WTC11 (cell line): ENCODE measurements at regions not wholly inside any gene's neighbourhood (a gene's known extent, or its start where the extent isn't known, plus 50 kb on each side); places are given as distances from the start of the nearest gene placed in this dataset.

ENCODE experiments used
- ATF1 ChIP-seq: sonication (generic); formaldehyde crosslinking; IDR thresholded peaks from 2 replicates; pipeline ENCODE4 v1.8.1; 2023; ENCODE audit warnings: mild to moderate bottlenecking, moderate library complexity, missing genetic modification reagents
- CTCF ChIP-seq: fragments of 200-600 bp; IDR thresholded peaks from 2 replicates; pipeline ENCODE4 v1.8.0; 2022; ENCODE audit warnings: antibody characterized with exemption
- ETV6 ChIP-seq: sonication (generic); formaldehyde crosslinking; IDR thresholded peaks from 2 replicates; pipeline ENCODE4 v1.8.1; 2022; ENCODE audit warnings: mild to moderate bottlenecking, missing genetic modification reagents
- PREB ChIP-seq: sonication (generic); formaldehyde crosslinking; IDR thresholded peaks from 2 replicates; pipeline ENCODE4 v1.8.1; 2022; ENCODE audit warnings: mild to moderate bottlenecking, missing genetic modification reagents, moderate library complexity, borderline replicate concordance
- TF ChIP-seq, protein P1 (sequence below): sonication (generic); formaldehyde crosslinking; conservative IDR thresholded peaks from 2 replicates; pipeline ENCODE4 v1.8.1; 2022; ENCODE audit warnings: mild to moderate bottlenecking, missing genetic modification reagents
- TF ChIP-seq, protein P2 (sequence below): sonication (generic); formaldehyde crosslinking; IDR thresholded peaks from 2 replicates; pipeline ENCODE4 v1.8.0; 2022; ENCODE audit warnings: mild to moderate bottlenecking, missing genetic modification reagents

- TF ChIP-seq CTCF, result no peak
- TF ChIP-seq ETV6, result no peak
- no peak for TF ChIP-seq ATF1 (CRISPR knock-in tag)
- TF ChIP-seq, protein P1, sequence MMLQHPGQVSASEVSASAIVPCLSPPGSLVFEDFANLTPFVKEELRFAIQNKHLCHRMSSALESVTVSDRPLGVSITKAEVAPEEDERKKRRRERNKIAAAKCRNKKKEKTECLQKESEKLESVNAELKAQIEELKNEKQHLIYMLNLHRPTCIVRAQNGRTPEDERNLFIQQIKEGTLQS (CRISPR knock-in tag), result no peak
- TF ChIP-seq, protein P2, sequence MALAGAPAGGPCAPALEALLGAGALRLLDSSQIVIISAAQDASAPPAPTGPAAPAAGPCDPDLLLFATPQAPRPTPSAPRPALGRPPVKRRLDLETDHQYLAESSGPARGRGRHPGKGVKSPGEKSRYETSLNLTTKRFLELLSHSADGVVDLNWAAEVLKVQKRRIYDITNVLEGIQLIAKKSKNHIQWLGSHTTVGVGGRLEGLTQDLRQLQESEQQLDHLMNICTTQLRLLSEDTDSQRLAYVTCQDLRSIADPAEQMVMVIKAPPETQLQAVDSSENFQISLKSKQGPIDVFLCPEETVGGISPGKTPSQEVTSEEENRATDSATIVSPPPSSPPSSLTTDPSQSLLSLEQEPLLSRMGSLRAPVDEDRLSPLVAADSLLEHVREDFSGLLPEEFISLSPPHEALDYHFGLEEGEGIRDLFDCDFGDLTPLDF (CRISPR knock-in tag), result no peak
- TF ChIP-seq PREB, result no peak
Measured at GRCh38 chr1:229046251-229046853, 224.6 kb upstream of the RAB4A start.
